ENCODE measurements at regions not wholly inside any gene's neighbourhood (a gene's known extent, or its start where the extent isn't known, plus 50 kb on each side); places are given as distances from the start of the nearest gene placed in this dataset.

DNA sequence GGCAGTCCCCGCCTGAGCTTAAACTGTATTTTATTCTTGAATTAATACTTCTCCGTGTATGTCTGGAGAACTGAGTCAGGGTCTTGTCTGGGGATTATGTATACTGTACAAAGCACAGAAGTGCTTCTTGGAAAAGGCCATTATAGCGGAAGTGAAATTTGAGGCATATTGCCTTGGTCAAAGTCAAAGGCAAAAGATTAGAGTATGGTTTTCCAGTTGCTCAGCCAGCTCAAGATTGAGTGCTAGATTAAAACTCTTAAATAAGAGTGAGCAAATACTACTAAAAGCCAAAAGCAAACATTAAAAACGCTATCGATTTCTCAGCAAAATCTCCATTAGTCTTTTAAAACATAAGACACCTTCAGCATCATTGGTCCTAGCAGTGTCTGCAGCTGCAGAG lies 207.7 kb upstream of the MAN1A1 start:
- Histone ChIP-seq H3K27ac (no peak overlapping the region), H3K4me3 (no peak overlapping the region)

- no peak overlapping the region for H3K27ac ChIP-seq
Observed at GRCh38 chr6:119552021-119552420, 202.5 kb upstream of the MAN1A1 start.

GRCh38 chr6:119547024-119547423 lies 197.5 kb upstream of the MAN1A1 start:
- no peak overlapping the region for H3K4me3 ChIP-seq
- H3K27ac ChIP-seq: no peak overlapping the region

More at GRCh38 chr6:119552021-119552420, 202.5 kb upstream of the MAN1A1 start:
- H3K4me3 ChIP-seq: no peak overlapping the region

- no peak overlapping the region for H3K27ac ChIP-seq
- H3K4me3 ChIP-seq: no peak overlapping the region
Observed at GRCh38 chr6:119545245-119545644, 195.7 kb upstream of the MAN1A1 start.

- Histone ChIP-seq H3K4me3 (no peak overlapping the region), H3K27ac (no peak overlapping the region)
Observed at GRCh38 chr6:119544325-119545175, 195.0 kb upstream of the MAN1A1 start.

DNA sequence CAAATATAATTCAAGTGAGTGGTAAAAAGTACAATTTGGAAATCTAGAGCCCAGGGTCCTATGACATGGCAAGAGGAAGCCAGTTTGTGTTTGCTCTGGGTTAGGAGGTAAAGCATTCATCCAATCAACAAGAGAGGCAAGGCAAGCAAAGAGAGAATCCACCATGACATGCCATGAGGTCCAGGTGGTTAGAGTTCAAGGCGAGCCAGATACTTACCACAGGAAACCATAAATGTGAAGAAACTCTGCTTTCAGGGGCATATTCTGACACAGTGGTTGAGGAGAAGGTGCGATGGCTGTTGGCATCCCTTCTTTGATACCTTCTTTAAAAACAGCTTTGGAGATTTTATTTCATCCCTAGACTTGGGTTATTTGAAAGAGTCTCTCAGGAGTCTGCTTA lies 193.8 kb upstream of the MAN1A1 start:
- Histone ChIP-seq H3K27ac (no peak overlapping the region), H3K4me3 (no peak overlapping the region)

- H3K4me3 ChIP-seq: no peak overlapping the region
Observed at GRCh38 chr6:119542037-119542436, 192.5 kb upstream of the MAN1A1 start.

GRCh38 chr6:119541132-119541905 lies 191.8 kb upstream of the MAN1A1 start:
- peak overlapping the region in 14 of 21 experiments; percentile 6 to 71 (median 42) for H3K27ac ChIP-seq

More at GRCh38 chr6:119542037-119542436, 192.5 kb upstream of the MAN1A1 start:
- peak overlapping the region in 8 of 21 experiments; percentile 9 to 71 (median 51) for H3K27ac ChIP-seq

DNA sequence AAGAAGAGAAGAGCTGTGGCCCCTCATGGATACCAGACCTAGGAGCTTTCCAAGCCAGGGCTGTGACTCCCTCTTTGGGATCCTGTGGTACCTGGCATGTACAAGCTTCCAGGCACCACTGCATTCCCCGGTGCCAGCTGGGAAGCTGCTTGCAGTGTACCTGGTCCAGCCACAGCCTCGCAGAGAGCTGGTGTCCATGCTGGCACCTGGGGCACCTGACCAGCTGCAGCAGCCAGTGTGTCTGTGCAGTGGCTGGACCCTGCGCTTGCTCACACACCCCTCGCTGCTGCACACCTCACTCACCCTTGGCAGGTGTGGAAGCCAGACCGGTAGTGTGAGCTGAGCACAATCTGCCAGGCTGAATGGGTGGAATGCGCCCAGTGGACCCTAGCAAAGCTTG lies 190.9 kb upstream of the MAN1A1 start:
- peak overlapping the region in 2 of 21 experiments; percentile 24 to 71 for H3K27ac ChIP-seq
- no peak overlapping the region for H3K4me3 ChIP-seq

More at GRCh38 chr6:119541132-119541905, 191.8 kb upstream of the MAN1A1 start:
- H3K4me3 ChIP-seq: no peak overlapping the region

DNA sequence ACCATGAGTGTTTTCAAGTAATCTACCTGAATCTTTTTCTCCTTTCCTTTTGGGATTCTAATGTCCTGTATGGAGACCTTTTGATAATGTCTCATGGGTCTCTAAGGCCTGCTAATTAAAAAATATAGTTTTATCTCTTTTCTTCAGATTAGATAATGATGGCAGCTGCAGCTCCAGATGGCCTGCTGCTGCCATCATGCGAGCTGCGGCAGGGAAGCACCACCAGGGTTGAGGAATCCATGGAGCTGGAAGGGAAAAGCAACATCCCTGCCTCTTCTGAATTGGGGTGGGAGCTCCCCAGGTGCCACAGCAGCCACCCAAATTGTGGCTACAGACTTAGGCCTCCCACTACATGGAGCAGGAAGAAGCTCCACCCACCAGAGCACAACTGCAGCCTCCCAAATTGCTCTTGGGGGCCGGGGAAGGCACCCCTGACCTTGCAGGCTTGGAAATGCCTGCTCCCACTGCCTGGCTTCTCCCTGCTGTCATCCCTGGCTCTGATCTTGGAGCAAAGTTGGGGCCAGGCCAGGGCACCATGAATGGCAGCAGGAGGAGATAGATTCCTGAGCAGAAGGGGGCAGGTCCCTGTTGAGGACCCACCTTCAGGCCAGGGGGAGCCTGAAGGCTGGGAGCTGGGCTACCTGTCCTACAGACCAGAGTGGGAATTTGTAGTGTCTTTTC lies 189.6 kb upstream of the MAN1A1 start:
- Histone ChIP-seq H3K4me3 (no peak overlapping the region), H3K27ac (no peak overlapping the region)

GRCh38 chr6:119536666-119537065 lies 187.1 kb upstream of the MAN1A1 start:
- H3K27ac ChIP-seq: no peak overlapping the region
- H3K4me3 ChIP-seq: no peak overlapping the region

- no peak overlapping the region for H3K27ac ChIP-seq
- H3K4me3 ChIP-seq: no peak overlapping the region
Observed at GRCh38 chr6:119535332-119535731, 185.8 kb upstream of the MAN1A1 start.

GRCh38 chr6:119533603-119534279 lies 184.2 kb upstream of the MAN1A1 start:
- peak overlapping the region in 8 of 21 experiments; percentile 4 to 73 (median 34) for H3K27ac ChIP-seq
- H3K4me3 ChIP-seq: no peak overlapping the region

GRCh38 chr6:119527231-119527578 lies 177.6 kb upstream of the MAN1A1 start:
- Histone ChIP-seq H3K4me3 (no peak overlapping the region), H3K27ac (no peak overlapping the region)

GRCh38 chr6:119526561-119527230 lies 177.1 kb upstream of the MAN1A1 start:
- Histone ChIP-seq H3K4me3 (no peak overlapping the region), H3K27ac (no peak overlapping the region)

- no peak overlapping the region for H3K27ac ChIP-seq
- H3K4me3 ChIP-seq: no peak overlapping the region
Observed at GRCh38 chr6:119524410-119524809, 174.8 kb upstream of the MAN1A1 start.

DNA sequence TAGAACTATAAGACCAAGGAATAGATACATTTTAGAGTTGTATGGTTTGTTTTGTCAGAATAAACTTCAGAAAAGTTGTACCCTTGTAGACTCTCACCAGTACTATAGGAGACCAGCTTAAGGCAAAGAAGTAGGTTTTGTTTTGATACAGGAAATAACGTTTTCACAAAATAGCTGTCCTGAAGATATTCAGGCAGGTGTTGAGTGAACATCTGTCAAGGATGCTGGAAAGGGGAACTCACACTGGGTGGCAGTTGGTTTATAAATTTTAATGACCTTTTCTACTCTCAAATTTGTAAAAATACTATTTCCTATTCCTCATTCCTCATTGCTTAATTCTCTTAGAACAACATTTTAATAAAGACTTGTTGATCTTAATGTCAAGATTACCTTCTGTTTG lies 174.0 kb upstream of the MAN1A1 start:
- H3K27ac ChIP-seq: no peak overlapping the region
- no peak overlapping the region for H3K4me3 ChIP-seq

DNA sequence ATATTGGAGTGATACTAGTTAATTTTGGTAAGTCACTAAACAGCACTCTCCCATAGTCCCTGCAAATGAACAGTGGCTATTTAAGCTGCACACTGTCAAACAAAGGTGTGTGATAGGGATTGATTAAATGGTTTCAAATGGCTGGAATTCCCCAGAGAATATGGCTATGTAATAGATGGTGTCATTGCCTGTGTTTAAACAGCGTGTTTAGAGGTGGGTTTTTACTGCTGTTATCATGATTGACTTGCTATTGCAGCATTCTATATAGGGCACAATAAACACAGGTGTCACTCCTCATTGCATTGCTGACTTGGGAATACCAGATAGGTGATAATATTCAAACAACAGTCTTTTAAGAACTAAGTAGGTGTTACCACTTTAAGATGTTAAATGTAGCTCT lies 171.7 kb upstream of the MAN1A1 start:
- Histone ChIP-seq H3K4me3 (no peak overlapping the region), H3K27ac (no peak overlapping the region)

DNA sequence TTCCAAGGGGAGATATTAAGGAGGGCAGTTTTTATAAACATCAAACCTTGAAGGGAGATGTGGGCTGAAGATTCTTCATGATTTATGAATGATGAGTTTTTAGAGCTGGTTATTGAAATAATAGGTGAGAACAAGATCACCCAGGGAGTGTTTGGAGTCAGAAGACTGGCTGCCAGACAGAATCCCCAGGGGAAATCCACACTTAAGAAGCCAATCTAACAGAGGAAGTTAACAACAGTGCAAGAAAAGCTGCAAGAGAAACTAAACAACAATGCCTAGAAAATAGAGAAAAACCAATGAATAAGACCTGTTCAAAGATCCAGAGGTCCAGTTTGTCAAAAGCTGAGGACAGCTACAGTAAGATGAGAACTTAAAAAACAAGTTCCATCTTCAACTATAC lies 167.9 kb upstream of the MAN1A1 start:
- H3K27ac ChIP-seq: no peak overlapping the region
- H3K4me3 ChIP-seq: no peak overlapping the region
